H9 (cell line): ENCODE measurements at regions not wholly inside any gene's neighbourhood (a gene's known extent, or its start where the extent isn't known, plus 50 kb on each side); places are given as distances from the start of the nearest gene placed in this dataset.

Experiments used
- DNase-seq: peaks from one replicate; pipeline ENCODE4 v3.0.0-alpha.2; 2017
- H2AFZ ChIP-seq: one replicate; pipeline ENCODE4 v1.6.1; 2013; ENCODE audit warnings: mild to moderate bottlenecking, low read length, control low read depth, moderate library complexity
- H2AK5ac ChIP-seq: 2 replicates; pipeline ENCODE4 v1.6.1; 2013; ENCODE audit warnings: low read length, control low read depth, mixed read lengths; ENCODE audit not compliant: insufficient read length
- H2BK120ac ChIP-seq: one replicate; pipeline ENCODE4 v1.6.1; 2013; ENCODE audit warnings: low read depth, mild to moderate bottlenecking, low read length, control low read depth, inconsistent platforms; ENCODE audit not compliant: poor library complexity, severe bottlenecking
- H2BK12ac ChIP-seq: 2 replicates; pipeline ENCODE4 v1.6.1; 2013; ENCODE audit warnings: low read length, control low read depth, mixed read lengths, low read depth; ENCODE audit not compliant: insufficient read length
- H2BK15ac ChIP-seq: 2 replicates; pipeline ENCODE4 v1.6.1; 2013; ENCODE audit warnings: low read depth, low read length, control low read depth
- H2BK20ac ChIP-seq: one replicate; pipeline ENCODE4 v1.6.1; 2013; ENCODE audit warnings: low read depth, mild to moderate bottlenecking, low read length, control low read depth, inconsistent platforms; ENCODE audit not compliant: poor library complexity, severe bottlenecking
- H2BK5ac ChIP-seq: 2 replicates; pipeline ENCODE4 v1.6.1; 2013; ENCODE audit warnings: low read length, control low read depth, mixed read lengths; ENCODE audit not compliant: insufficient read length
- H3K14ac ChIP-seq: 2 replicates; pipeline ENCODE4 v1.6.1; 2013; ENCODE audit warnings: low read length, control low read depth; ENCODE audit not compliant: insufficient read depth
- H3K18ac ChIP-seq: 2 replicates; pipeline ENCODE4 v1.6.1; 2013; ENCODE audit warnings: low read depth, mild to moderate bottlenecking, mixed read lengths, low read length, control low read depth; ENCODE audit not compliant: insufficient read length
- H3K23ac ChIP-seq: 2 replicates; pipeline ENCODE4 v1.6.1; 2013; ENCODE audit warnings: low read length, control low read depth, mixed read lengths, low read depth; ENCODE audit not compliant: insufficient read length
- H3K23me2 ChIP-seq: 2 replicates; pipeline ENCODE4 v1.6.1; 2013; ENCODE audit warnings: low read depth, mild to moderate bottlenecking, mixed read lengths, low read length, control low read depth; ENCODE audit not compliant: insufficient read length, poor library complexity, severe bottlenecking
- H3K27ac ChIP-seq: 2 replicates; pipeline ENCODE4 v1.5.1; 2013; ENCODE audit warnings: low read length, control low read depth, mixed read lengths, low read depth; ENCODE audit not compliant: insufficient read length
- H3K27me3 ChIP-seq: 2 replicates; pipeline ENCODE4 v1.6.1; 2013; ENCODE audit warnings: low read length, control low read depth, inconsistent platforms; ENCODE audit not compliant: insufficient read depth
- H3K4ac ChIP-seq: 2 replicates; pipeline ENCODE4 v1.6.1; 2013; ENCODE audit warnings: low read depth, mild to moderate bottlenecking, control low read depth, inconsistent platforms, low read length, moderate library complexity
- H3K4me1 ChIP-seq: 2 replicates; pipeline ENCODE4 v1.6.1; 2013; ENCODE audit warnings: low read length, control low read depth, inconsistent platforms; ENCODE audit not compliant: insufficient read depth
- H3K4me2 ChIP-seq: 2 replicates; pipeline ENCODE4 v1.6.1; 2013; ENCODE audit warnings: low read length, control low read depth, mixed read lengths; ENCODE audit not compliant: insufficient read length, insufficient read depth
- H3K56ac ChIP-seq: 2 replicates; pipeline ENCODE4 v1.6.1; 2013; ENCODE audit warnings: low read depth, mild to moderate bottlenecking, mixed read lengths, low read length, control low read depth; ENCODE audit not compliant: insufficient read length
- H3K79me1 ChIP-seq: 2 replicates; pipeline ENCODE4 v1.6.1; 2013; ENCODE audit warnings: low read depth, mild to moderate bottlenecking, moderate library complexity, low read length, control low read depth, inconsistent platforms; ENCODE audit not compliant: insufficient read depth, poor library complexity, severe bottlenecking
- H3K79me2 ChIP-seq: 2 replicates; pipeline ENCODE4 v1.6.1; 2013; ENCODE audit warnings: low read length, control low read depth, inconsistent platforms; ENCODE audit not compliant: insufficient read depth
- H3K9ac ChIP-seq: 2 replicates; pipeline ENCODE4 v1.6.1; 2013; ENCODE audit warnings: low read length, control low read depth, mixed read lengths; ENCODE audit not compliant: insufficient read length; ENCODE audit errors: extremely low read depth
- H3K9me3 ChIP-seq: one replicate; pipeline ENCODE4 v1.6.1; 2013; ENCODE audit warnings: low read depth, low read length, inconsistent platforms; ENCODE audit not compliant: control insufficient read depth
- H3T11ph ChIP-seq: one replicate; pipeline ENCODE4 v1.6.1; 2013; ENCODE audit warnings: mild to moderate bottlenecking, low read length, control low read depth, inconsistent platforms
- H4K20me1 ChIP-seq: one replicate; pipeline ENCODE4 v1.6.1; 2013; ENCODE audit not compliant: control insufficient read depth, insufficient read length, insufficient read depth
- H4K5ac ChIP-seq: 2 replicates; pipeline ENCODE4 v1.6.1; 2013; ENCODE audit warnings: low read depth, mild to moderate bottlenecking, mixed read lengths, low read length, control low read depth; ENCODE audit not compliant: insufficient read length
- H4K8ac ChIP-seq: replicated peaks from 2 replicates; pipeline ENCODE4 v1.6.1; 2013; ENCODE audit warnings: low read length, control low read depth, mixed read lengths, low read depth; ENCODE audit not compliant: insufficient read length
- H4K91ac ChIP-seq: 2 replicates; pipeline ENCODE4 v1.6.1; 2013; ENCODE audit warnings: low read depth, mild to moderate bottlenecking, moderate library complexity, mixed read lengths, low read length, control low read depth; ENCODE audit not compliant: insufficient read length
- H3K27ac Mint-ChIP-seq, 3 experiments: 2 replicates in 2 of 3; 3 replicates in 1 of 3; pipeline ENCODE4 v1.8.0; 2020 to 2021; ENCODE audit warnings: mixed read lengths in 3 of 3, mild to moderate bottlenecking in 1 of 3, moderate library complexity in 1 of 3
- H3K27me3 Mint-ChIP-seq: 2 replicates; pipeline ENCODE4 v1.8.0; 2021; ENCODE audit warnings: low read depth, mild to moderate bottlenecking, moderate library complexity, mixed read lengths
- H3K36me3 Mint-ChIP-seq, 3 experiments: 2 replicates in 2 of 3; 3 replicates in 1 of 3; pipeline ENCODE4 v1.8.0; 2020 to 2021; ENCODE audit warnings: low read depth in 3 of 3, mixed read lengths in 3 of 3; ENCODE audit not compliant: insufficient read depth in 1 of 3
- H3K4me1 Mint-ChIP-seq, 2 experiments: 2 replicates each; pipeline ENCODE4 v1.8.0; 2020; ENCODE audit warnings: mixed read lengths in 2 of 2
- H3K4me3 Mint-ChIP-seq, 2 experiments: 2 replicates in 1 of 2; 3 replicates in 1 of 2; pipeline ENCODE4 v1.8.0; 2020 to 2021; ENCODE audit warnings: mild to moderate bottlenecking in 2 of 2, mixed read lengths in 2 of 2, moderate library complexity in 1 of 2
- H3K9me3 Mint-ChIP-seq, 2 experiments: 2 replicates in 1 of 2; 3 replicates in 1 of 2; pipeline ENCODE4 v1.8.0; 2020; ENCODE audit warnings: mild to moderate bottlenecking in 2 of 2, mixed read lengths in 2 of 2, moderate library complexity in 1 of 2
- WGBS: extraction: QIAGEN DNeasy Blood & Tissue Kit; methylation state at CpG from one replicate; pipeline ENCODE4 v1.1.7; 2013; ENCODE audit warnings: missing lambda C conversion rate, low lambda C conversion rate, mixed read lengths; ENCODE audit not compliant: insufficient read length; ENCODE audit errors: extremely low coverage; 5-methylcytosine and 5-hydroxymethylcytosine counted together
- TF ChIP-seq, protein P1 (sequence below): fragments of 200-600 bp; sonication (generic); conservative IDR thresholded peaks from 3 replicates; pipeline ENCODE4 v1.8.0; 2021; ENCODE audit warnings: antibody characterized with exemption, mild to moderate bottlenecking

DNA sequence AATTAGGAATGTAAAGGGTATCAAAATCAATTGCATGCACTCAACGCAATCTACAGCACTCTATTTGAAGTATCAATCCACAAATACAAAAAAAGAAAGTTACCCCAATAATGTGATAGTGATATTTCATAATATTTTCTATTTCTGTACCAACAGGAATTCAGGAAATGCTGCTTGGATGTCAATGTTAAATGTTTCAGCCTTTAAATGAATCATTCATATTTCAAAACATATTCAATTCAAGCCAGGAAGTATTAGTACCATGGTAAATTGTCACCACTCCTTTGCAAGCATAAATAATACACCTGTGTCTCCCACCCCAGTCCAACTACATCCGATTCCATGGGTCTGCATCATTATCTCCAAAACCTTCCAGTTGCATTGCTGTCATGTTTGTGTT lies 1185.5 kb upstream of the CDH18 start:
- Histone ChIP-seq H2BK120ac (no peak overlapping the region), H3K27ac (no peak overlapping the region), H3K14ac (no peak overlapping the region), H2BK15ac (no peak overlapping the region), H2AK5ac (no peak overlapping the region), H4K5ac (no peak overlapping the region), H2BK12ac (no peak overlapping the region), H3K4ac (no peak overlapping the region), H3K56ac (no peak overlapping the region), H2BK20ac (no peak overlapping the region), H4K91ac (no peak overlapping the region), H3K4me1 (no peaks in the 10 kb centered on the region; the same call in 1 of the 2 replicates), H4K8ac (no peak overlapping the region), H4K20me1 (no peaks in the 10 kb centered on the region), H3K18ac (no peak overlapping the region), H3K23ac (no peak overlapping the region), H3K9me3 (no peaks in the 10 kb centered on the region), H2BK5ac (no peak overlapping the region), H3K79me2 (no peaks in the 10 kb centered on the region), H3K23me2 (no peaks in the 10 kb centered on the region), H3K4me2 (no peak overlapping the region), H3K9ac (no peak overlapping the region), H3K79me1 (no peaks in the 10 kb centered on the region), H3K27me3 (no peaks in the 10 kb centered on the region), H2AFZ (no peak overlapping the region), H3T11ph (no peak overlapping the region)
- WGBS = no CpG with 5 or more reads among the region's 2 CpGs
- no peak for DNase-seq
- H3K27ac Mint-ChIP-seq = no peak overlapping the region
- TF ChIP-seq, protein P1, sequence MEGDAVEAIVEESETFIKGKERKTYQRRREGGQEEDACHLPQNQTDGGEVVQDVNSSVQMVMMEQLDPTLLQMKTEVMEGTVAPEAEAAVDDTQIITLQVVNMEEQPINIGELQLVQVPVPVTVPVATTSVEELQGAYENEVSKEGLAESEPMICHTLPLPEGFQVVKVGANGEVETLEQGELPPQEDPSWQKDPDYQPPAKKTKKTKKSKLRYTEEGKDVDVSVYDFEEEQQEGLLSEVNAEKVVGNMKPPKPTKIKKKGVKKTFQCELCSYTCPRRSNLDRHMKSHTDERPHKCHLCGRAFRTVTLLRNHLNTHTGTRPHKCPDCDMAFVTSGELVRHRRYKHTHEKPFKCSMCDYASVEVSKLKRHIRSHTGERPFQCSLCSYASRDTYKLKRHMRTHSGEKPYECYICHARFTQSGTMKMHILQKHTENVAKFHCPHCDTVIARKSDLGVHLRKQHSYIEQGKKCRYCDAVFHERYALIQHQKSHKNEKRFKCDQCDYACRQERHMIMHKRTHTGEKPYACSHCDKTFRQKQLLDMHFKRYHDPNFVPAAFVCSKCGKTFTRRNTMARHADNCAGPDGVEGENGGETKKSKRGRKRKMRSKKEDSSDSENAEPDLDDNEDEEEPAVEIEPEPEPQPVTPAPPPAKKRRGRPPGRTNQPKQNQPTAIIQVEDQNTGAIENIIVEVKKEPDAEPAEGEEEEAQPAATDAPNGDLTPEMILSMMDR = no peak
- H3K36me3 Mint-ChIP-seq = no peaks in the 10 kb centered on the region
- H3K27me3 Mint-ChIP-seq = no peaks in the 10 kb centered on the region
- no peak overlapping the region for H3K4me3 Mint-ChIP-seq
- H3K4me1 Mint-ChIP-seq = peaks cover 10 to 11% of the 10 kb centered on the region in 2 experiments; a peak in 2 of 4 replicates
- H3K9me3 Mint-ChIP-seq = no peaks in the 10 kb centered on the region
